Activated CD8-positive, alpha-beta memory T cell treated with anti-CD3 and anti-CD28 coated beads, Interleukin-2, amount 50 U/mL, for 24 hours (primary cell): ENCODE measurements at regions not wholly inside any gene's neighbourhood (a gene's known extent, or its start where the extent isn't known, plus 50 kb on each side); places are given as distances from the start of the nearest gene placed in this dataset.

Source experiments
- DNase-seq: peaks from one replicate; pipeline ENCODE4 v3.0.0-alpha.2; 2020; ENCODE audit errors: extremely low read depth

DNA sequence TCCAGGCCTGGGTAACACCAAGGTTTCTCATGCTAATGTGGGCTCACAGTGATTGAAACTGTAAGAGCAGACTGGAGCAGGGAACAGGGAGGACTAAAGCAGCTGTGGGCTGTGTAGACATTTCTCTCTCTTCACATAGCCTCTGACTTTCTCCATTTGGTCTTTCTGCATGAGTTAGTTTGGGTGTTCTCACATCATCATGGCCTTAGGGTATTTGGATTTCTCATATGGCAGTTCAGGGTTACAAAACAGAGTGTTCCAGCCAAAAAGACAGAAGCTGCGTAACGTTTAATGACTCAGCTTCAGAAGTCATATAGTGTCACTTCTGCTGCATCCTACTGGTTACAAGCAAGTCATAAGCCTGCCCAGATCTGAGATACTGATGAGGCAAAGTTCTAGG lies 52.0 kb upstream of the OSBPL8 start:
- DNase-seq: no peak

DNA sequence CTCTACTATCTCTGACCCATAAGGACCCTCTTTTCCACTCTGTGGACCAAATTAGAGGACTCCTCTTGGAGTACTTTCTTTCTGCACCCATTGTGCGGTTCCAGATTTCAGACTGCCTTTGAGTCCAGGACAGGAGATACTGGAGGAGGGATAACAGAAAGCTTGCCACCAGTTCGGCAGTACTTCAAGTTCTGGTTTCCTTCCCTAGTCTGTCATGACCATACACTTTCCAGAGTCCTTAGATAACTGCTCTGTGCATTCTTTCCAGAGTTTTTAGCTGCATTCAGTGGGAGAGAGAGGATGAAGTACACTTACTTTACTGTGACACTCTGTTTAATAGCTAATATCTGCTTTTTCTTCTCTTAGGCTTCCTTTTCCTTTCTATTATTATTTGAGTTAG lies 54.8 kb upstream of the OSBPL8 start:
- no peak for DNase-seq

DNA sequence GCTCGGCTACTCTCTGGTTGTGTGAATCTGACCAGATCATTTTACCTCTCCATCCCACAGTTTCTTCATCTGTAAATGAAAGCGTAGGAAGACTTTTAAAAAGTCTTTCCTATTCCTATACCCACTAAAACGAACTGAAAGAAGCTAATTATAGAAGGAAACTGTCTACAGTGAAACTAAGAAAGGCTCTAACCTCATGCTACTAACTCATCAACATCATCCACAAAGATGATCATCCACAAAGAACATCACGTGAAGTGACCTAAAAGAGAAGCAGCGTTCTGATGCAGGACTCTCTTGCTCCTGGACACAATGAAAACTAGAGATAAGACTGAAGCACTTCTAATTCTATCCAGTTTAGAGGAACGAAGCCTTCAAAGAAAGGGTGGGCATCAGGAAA lies 58.5 kb upstream of the OSBPL8 start:
- DNase-seq: no peak

DNA sequence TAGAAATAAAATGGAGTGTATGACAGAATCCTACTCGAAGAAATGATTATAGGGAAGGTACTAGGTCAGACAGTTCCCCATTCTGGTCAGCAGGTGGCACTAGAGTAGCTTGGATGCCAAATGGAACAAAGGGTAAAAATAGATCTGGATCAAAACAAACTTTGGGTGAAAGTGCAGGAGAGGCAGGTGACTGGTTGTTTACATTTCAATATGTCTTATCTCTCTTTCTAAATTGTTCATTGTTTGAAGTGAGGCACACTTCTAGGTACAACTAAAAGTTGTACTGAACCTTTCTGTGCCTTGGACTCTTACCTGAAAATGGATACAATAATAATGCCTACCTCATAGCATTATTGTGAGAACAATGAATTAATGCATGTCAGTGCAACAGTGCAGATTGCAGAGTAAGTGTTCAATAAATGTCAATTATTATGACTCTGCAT lies 62.0 kb upstream of the OSBPL8 start:
- peak; percentile 51 for DNase-seq

DNA sequence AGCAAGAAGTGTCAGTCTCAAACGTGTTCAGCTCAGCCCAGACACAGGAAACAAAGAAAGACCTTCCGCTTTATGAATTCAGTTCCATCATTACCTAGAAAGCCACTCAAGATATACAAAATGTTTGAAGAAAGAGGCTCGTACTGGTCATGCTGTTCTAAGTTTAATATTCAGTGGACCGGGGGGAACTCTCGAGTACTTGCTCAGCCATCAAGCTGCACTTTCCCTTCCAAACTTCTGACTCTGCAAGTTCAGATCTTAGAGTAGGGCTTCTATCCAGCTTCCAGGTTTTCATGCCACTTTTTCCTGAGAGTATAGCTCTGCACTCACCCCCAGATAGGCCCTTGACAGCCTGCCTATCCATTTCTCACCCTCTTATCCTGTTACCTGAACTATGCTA lies 62.8 kb upstream of the OSBPL8 start:
- DNase-seq: no peak

DNA sequence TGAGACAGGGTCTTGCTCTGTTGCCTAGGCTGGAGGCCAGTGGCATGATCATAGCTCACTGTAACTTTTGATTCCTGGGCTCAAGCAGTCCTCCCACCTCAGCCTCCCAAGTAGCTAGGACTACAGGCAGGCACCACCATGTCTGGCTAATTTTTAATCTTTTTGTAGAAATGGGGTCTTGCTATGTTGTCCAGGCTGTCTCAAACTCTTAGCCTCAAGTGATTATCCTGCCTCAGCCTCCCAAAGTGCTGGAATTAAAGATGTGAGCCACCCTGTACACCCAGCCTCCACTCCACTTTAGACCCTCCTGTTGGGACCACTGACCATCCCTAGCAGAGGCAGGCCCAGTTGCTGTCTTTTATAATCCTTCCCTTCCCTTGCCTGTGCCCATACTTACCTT lies 63.3 kb upstream of the OSBPL8 start:
- DNase-seq: no peak

DNA sequence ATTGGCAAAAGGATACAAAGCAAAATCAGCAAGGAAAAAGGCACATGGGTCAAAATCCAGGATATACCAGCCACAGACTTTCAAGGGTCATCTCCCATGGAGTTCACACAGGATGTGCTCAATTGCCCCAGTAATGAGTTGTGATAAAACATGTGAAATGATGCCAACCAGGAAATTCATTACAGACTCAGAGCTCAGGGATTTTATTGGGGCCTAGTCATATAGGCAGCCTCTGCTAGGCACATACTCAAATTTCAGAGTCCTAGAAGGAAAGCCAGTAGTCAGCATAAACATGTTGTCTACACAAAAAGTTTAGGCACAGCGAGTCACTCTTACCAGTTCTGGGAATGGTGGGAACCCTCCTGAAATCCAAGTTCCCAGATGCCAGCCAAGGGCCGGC lies 64.4 kb upstream of the OSBPL8 start:
- DNase-seq: no peak

DNA sequence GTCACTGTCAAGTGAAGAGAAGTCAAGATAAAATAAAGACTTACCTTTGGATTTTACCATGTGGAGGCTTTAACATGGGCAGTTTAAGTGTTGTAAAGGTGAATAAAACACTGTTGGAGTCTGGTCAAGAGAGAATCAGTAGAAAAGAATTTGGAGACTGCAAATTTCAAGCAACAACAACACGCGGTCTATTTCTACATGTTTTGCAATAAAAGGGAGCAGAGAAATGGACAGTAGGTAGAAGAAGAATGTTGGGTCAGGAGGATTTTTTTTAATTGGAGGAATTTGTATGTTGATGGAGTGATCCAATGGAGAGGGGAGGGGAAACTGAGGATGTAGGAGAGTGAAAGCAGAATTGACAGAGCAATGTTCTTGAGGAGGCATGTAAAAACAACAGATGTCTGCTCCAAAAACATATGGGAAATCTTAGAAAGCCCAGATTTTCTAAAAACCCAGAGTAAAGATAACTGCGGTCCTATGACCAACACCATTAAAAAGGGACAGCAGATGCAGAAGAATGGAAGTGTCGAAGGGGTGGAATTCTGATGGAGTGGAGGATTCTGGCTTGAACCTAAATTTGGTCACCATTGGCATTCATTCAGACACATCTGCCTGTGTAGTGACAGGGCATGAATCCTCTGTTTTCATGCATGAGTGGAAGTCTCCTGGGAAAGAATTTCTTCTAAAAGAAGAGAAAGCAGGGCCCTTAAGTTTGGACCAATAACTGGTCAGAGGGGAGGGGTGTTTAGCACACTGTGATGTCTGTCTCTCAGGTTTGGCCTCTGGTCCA lies 68.0 kb upstream of the OSBPL8 start:
- no peak for DNase-seq

DNA sequence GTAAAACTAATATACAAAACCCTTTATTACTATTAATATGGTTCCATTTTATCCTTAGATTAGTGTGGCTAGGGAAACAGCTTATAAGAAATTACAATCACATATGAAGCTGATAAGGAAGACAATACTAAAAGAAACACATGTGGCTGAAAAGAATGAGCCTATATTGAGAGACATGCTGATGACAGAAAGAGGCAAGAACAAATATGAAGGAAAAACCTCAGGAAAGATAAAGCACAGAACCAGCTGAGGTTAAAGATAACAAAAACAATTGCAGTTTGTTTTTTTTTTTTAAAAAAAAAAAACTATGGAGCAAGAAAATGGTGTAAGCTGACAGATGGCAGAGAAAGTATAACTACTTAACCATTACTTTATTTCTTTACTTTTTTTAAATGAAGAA lies 69.2 kb upstream of the OSBPL8 start:
- DNase-seq: no peak

DNA sequence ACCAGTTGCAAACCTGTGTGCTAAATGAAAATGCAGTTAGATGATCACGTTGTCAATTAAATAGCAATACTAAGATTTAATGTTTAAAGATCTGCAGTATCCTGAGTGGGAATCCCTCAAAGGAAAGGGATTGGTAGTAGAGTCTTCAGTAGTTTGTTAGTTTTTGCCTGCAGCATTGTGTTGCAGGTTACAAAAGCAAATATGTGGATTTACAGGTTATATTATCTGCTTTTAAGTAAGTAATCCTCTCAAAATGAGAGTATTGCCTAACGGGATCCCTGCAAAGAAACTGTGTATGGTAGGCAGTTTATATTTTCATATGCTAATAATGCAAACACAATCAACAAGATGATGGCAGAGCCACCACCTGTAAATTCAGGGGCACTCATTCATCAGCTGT lies 72.2 kb upstream of the OSBPL8 start:
- DNase-seq: no peak

DNA sequence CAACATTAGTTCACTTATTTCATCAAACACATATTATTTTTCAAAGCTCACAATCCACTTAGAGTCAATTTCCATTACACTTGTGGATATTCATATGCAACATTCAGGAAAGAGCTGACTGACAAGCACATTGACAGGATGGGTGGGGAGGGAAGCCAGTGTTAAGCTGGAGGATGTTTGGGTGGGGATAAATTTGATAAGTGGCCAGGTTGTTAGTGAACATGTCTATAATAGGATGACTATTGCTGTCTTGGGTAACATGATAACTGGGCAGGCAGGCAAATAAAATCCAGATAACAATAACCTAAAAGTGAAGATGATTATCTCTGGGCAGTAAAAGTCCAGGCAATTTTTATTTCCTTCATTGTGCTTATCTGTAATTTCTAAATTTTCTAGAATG lies 73.8 kb upstream of the OSBPL8 start:
- no peak for DNase-seq

DNA sequence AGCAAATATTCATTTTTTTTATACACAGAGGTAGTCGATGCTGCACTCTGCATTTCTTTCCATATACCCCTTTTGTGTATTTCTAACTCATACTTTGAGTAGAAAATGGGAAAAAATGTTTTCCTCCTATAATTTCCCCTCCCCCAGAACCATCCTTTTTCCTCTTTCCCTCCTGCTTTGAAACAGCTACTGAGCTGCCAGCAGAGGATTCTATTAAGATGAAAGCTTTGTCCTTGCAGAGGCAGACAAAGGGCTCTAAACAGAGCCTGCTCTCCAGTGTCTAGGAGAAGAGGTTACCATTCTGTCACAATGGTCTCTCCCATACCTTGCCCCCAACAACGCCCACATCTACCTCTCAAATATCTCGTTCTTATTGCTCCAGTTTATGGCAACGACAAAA lies 74.6 kb upstream of the OSBPL8 start:
- DNase-seq: no peak

DNA sequence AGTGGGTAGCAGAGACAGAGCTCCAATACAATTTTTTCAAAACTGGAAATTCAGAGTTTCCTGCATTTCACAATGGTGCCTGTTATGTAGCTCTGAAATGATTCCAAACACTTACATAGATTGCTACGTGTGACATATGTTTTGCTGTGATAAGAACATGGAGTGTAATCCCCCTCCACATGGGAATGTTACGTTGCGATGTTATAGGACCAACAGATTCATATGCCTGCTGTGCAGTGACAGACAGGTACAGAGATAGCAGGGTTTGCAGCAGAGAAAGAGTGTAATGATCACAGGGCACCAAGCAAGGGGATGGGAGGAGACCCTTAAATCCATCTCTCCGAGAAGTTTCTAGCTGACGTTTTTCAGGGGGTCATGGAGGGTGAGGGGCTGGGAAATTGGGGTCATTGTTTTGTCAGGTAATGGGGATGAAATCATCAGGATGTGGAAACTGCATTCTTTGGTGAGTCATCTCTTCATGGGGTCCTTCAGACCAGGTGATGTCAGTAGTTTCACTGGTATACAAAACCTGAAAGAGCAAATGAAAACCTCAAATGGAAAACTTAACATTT lies 76.6 kb upstream of the OSBPL8 start:
- DNase-seq: no peak

DNA sequence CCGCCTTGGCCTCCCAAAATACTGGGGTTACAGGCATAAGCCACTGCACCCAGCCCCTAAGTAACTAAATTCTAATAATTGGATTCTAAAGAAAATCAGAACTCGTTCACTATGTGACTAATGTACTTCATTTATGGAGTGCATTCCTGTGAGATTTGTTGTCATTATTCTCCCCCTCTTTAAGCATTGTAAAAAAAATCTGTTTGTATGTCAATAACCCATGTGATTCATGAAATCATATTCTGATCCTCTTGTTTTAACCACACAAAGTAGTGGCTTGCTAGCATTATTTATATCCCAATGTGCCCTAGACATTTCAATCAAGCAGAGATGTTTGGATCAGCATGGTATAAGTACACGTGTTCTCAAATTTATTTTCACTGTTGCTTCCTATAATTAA lies 78.2 kb upstream of the OSBPL8 start:
- DNase-seq: no peak

DNA sequence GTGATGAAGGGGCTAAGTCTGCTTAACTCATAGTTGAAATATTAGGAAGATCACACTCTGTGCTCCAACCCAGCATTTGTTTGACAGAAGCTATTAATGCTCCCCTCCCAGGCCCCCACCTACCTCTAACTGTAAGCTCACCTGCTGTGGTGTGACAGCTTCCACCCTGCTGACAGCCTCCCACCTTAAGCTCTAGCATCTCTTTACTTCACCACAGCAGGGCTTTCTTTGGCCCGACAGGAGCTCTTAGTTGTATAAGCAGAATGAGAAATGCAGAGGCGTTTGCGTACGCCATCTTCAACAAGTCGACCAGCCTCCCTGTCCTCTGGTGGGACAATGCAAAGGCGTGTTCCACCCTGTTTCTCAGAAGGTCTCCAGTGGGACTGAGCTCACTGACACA lies 80.1 kb upstream of the OSBPL8 start:
- no peak for DNase-seq

DNA sequence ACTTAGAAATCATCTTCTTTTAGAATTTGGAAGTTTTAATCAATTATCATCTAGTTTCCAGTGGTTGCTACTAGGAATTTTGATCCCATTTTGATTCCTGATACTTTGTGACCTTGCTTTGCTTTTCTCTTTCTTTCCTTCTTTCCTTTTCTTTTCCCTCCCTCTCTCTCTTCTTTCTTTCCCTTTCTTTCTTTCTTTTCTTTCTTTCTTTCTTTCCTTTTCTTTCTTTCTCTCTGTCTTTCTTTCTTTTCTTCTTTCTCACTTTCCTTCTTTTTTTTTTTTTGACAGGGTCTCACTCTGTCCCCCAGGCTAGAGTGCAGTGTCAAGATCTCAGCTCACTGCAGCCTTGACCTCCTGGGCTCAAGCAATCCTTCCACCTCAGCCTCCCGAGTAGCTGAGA lies 81.5 kb upstream of the OSBPL8 start:
- DNase-seq: no peak

DNA sequence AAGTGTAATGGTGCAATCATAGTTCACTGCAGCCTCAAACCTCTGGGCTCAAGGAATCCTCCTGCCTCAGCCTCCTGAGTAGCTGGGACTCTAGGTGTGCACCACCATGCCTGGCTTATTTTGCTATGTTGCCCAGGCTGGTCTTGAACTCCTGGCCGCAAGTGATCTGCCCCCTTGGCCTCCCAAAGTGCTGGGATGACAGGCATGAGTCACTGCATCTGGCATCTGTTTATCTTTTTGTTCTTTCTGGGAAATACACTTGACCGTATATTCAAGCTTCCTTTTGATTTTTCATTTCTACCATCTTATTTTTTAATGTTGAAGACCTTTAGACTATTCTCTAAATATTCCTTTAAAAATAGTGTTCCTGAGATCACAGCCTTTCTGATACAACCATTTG lies 82.4 kb upstream of the OSBPL8 start:
- no peak for DNase-seq

DNA sequence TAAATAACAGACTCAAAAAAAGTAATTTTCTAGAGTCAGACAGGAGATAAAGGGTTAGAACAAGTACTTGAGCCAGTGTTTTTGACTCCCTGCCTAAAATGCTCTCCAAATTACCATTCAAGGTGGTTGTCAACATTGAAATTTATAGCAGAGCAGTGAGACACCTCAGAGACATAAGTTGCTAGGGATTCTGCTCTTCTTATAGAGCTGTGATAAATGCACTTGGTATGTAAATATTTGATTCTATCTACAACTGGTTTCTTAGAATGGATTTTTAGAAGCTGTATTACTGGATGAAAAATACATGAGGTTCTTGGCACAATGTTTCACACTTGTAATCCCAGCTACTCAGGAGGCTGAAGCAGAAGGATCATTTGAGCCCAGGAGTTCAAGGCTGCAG lies 83.9 kb upstream of the OSBPL8 start:
- DNase-seq: no peak

DNA sequence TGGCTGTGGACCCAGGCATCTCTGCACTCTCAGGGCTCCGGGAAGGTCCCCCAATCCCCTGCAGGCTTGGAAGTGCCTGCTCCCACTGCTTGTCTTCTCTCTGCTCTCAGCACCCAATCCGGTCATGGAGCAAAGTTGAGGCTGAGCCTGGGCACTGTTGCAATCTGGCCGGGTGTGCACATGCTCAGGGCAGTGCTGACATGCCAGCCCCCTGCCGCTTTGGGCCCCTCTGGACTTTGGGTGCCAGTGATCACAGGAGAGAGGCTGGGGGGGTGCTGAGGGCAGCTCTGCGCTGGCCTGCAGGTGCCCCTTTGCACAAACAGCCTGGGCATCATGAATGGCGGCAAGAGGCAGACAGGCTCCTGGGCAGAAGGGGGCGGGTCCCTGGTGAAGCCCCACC lies 85.4 kb upstream of the OSBPL8 start:
- DNase-seq: no peak

DNA sequence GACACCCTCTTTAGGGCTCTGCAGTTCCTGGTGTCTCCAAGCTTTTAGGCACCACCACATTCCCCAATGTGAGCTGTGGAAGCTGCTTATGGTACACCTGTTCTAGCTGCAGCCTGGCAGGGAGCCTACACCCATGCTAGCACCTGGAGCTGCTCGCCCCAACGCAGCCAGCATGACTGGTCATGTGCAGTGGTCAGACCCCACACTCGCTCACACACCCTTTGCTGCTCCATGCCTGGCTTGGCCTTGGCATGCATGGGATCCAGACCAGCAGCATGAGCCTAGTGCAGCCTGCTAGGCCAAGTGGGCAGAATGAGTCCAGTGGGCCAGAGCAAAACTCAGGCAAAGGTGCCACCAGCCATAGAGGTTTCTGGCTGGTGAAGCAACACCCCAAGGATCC lies 86.4 kb upstream of the OSBPL8 start:
- no peak for DNase-seq

DNA sequence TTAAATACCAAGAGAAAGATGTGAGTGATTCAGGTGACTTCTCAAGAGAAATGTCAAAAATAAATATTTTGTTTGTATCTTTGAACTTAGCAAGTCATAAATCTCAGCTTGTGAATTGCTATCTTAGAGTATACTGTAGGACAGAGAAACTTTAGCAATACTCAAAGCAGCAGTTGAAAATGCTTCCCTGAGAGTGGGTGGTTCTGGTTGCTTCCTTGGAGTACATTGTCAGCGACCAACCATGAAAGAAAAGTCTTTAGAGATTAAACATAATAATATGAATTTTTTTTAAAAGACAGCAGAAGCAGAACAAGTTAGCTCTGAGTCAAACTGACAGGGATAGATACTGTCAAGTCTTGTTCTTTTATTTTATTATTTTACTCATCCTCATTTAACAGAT lies 86.8 kb upstream of the OSBPL8 start:
- DNase-seq: no peak

DNA sequence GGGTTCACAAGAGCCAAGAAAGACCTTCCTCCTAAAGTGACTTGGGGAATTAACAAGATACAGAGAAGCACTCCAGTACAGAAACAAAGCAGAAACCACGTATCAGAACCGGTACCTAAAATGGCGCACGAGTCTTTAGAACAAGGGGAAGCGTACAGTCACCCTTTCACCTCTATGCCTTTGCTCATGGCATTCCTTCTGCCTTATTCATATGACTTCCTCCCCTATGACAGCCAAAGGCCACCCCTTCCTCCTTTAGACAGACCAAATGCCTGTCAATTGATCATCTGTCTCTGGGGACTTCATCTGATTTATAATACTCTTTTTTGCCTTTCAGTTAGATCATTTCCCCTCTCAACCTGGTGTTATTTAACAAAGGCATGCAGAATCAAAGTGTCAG lies 89.5 kb upstream of the OSBPL8 start:
- no peak for DNase-seq

DNA sequence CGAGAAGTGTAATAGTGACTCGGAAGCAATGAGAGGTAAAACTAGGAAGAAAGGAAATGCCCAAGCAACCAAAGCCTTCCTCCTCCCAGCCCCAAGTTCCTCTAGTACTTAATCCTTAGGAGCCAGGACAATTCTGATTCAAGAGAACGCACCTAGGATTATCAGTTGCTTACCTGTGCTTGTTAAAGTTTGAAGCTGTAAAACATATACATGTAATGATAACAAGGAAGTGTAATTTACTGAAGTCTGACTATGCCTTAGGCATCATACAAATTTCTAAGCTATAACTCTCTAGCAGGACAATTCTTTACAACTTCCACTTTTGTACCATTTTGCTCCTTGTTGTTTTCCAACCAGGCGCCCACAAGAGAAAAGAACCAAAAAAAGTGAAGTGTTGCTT lies 92.8 kb upstream of the OSBPL8 start:
- no peak for DNase-seq

DNA sequence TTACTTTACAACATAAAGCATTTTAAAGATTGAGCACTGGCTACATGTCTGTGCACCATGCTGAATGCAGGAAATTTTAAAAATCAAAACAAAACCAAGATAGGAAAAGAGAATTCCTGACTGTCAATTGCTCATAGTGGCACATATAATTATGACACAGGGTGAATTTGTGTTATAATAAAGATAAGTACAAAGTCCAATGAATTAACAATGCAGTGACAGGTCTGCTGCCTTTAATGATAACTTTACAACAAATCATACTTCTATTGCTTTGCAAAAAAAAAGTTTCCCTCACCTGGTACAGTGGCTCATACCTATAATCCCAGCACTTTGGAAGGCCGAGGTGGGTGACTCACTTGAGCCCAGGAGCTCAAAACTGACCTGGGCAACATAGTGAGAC lies 93.8 kb upstream of the OSBPL8 start:
- DNase-seq: no peak
